ENCODE measurements at regions not wholly inside any gene's neighbourhood (a gene's known extent, or its start where the extent isn't known, plus 50 kb on each side); places are given as distances from the start of the nearest gene placed in this dataset.

DNA sequence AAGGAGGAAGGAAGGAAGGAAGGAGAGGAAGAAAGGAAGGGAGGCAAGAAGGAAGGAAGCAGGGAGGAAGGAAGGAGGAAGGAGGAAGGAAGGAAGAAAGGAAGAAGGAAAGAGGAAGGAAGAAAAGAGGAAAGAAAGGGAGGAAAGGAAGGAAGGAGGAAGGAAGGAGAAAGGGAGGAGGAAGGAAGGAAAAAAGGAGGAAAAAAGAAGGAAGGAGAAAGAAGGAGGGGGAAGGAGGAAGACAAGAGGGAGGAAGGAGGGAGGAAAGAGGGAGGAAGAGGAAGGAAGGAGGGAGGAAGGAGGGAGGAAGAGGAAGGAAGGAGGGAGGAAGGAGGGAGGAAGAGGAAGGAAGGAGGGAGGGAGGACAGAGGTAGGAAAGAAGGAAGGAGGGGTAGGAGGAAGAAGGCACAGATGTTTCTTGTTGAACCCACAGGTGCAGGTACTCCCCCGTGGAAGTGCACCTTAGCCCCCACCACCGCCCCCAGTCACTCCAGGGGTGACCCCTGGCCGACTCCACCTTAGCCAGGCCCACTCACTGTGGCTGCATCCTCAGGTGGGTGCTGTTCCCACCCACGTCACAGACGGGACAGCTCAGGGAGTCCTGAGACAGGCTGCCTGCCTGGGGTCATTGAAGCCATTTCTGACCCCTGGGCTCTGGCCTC lies 57.9 kb upstream of the TTC34 start:
- peaks cover 0 to 2% (median under 1%) of the 10 kb centered on the region in 4 donors for H3K27me3 ChIP-seq
- peak in 1 of 2 donors; percentile 15 for DNase-seq
- ATAC-seq (ENCODE audit: low FRiP score in 2 of 2), result no peak
- H3K4me1 ChIP-seq, result no peaks in the 10 kb centered on the region
- H3K9me3 ChIP-seq, result no peaks in the 10 kb centered on the region
- TF ChIP-seq POLR2AphosphoS5 (IDR thresholded peaks at IDR 0.05) (no peak), POLR2A (IDR thresholded peaks at IDR 0.05) (no peak), EP300 (IDR thresholded peaks at IDR 0.05) (no peak)
- TF ChIP-seq, protein P1, sequence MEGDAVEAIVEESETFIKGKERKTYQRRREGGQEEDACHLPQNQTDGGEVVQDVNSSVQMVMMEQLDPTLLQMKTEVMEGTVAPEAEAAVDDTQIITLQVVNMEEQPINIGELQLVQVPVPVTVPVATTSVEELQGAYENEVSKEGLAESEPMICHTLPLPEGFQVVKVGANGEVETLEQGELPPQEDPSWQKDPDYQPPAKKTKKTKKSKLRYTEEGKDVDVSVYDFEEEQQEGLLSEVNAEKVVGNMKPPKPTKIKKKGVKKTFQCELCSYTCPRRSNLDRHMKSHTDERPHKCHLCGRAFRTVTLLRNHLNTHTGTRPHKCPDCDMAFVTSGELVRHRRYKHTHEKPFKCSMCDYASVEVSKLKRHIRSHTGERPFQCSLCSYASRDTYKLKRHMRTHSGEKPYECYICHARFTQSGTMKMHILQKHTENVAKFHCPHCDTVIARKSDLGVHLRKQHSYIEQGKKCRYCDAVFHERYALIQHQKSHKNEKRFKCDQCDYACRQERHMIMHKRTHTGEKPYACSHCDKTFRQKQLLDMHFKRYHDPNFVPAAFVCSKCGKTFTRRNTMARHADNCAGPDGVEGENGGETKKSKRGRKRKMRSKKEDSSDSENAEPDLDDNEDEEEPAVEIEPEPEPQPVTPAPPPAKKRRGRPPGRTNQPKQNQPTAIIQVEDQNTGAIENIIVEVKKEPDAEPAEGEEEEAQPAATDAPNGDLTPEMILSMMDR (IDR thresholded peaks at IDR 0.05), result no peak
- H3K4me3 ChIP-seq, result no peak overlapping the region
- H3K36me3 ChIP-seq, result no peaks in the 10 kb centered on the region
- 96% methylated on average over 5 of the region's 5 CpGs for WGBS, 2 donors
- H3K27ac ChIP-seq, result no peak overlapping the region

DNA sequence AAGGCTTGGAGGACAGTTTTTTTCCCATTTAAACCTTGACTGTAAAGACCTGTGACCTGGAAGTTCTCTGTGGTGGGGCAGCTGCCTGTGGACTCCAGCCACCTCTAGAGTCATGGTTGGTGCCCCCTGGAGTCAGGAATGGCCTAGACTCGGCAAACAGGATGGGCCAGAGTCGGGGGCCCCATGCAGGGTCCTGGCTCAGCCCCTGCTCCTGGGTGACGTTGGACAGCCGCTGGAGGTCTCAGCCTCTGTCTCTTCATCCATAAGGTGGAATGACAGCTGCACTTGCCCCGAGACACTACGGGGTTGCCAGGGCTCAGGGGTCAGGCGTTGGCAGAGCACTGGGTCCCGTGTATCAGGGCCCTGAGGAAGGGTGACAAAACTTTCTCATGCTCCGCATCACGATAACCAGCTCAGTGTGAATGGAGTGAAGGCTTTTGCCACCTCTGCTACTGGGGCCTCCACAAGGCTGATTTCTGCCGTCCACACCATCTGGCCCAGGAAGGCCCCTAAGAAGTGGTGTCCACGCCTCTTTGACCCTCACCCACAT lies 58.5 kb upstream of the TTC34 start:
- Histone ChIP-seq H3K36me3 (no peaks in the 10 kb centered on the region), H3K9me3 (no peaks in the 10 kb centered on the region), H3K27me3 (peaks cover 0 to 7% (median under 1%) of the 10 kb centered on the region in 4 donors), H3K4me1 (no peaks in the 10 kb centered on the region), H3K4me3 (no peak overlapping the region), H3K27ac (no peak overlapping the region)
- ATAC-seq (ENCODE audit: low FRiP score in 2 of 2) (no peak), DNase-seq (peak in 1 of 2 donors; percentile 26)
- TF ChIP-seq POLR2AphosphoS5 (IDR thresholded peaks at IDR 0.05) (no peak), POLR2A (IDR thresholded peaks at IDR 0.05) (no peak), EP300 (IDR thresholded peaks at IDR 0.05) (no peak)
- TF ChIP-seq, protein P1 (IDR thresholded peaks at IDR 0.05), result no peak
- WGBS, 2 donors, result 73 to 81% methylated on average over 6 to 11 of the region's 12 CpGs

DNA sequence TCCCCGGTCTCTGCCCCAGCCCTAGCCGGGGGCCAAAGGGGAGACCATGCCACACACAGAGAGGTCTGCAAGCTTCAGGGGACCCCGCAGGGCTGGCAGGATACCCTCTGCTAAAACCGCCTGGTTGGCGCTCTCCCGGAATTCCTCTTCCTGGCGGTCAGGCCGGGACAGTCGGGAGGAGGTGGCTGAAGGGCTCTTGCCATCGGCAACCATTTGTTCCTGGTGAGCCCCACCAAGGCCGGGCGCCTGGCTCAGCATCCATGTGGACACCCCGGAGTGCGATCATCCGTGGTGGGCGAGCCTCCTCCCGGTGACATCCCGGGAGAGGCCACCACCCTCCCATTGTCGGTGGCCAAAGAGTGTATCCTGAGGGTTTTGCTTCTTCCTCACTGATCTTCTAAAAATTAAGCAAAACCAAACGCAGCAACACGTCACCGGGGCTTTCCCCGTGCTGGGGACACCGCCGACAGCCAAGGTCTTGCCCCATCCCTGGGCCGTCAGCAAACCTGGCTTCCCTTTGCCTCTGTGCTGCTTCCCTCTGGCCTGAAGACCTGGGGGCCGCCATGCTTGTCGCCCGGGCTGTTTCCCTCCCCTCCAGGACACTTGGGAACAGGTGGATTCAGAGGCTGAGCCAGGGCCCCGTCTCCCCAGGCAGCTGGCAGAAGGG lies 59.1 kb upstream of the TTC34 start:
- Histone ChIP-seq H3K36me3 (no peaks in the 10 kb centered on the region), H3K4me1 (no peaks in the 10 kb centered on the region), H3K4me3 (no peak overlapping the region), H3K27me3 (peaks cover 0 to 7% (median under 1%) of the 10 kb centered on the region in 4 donors), H3K27ac (no peak overlapping the region), H3K9me3 (no peaks in the 10 kb centered on the region)
- ATAC-seq (ENCODE audit: low FRiP score in 2 of 2) (no peak), DNase-seq (peak in 1 of 2 donors; percentile 55)
- no peak for TF ChIP-seq POLR2A (IDR thresholded peaks at IDR 0.05)
- no peak for TF ChIP-seq EP300 (IDR thresholded peaks at IDR 0.05)
- WGBS, 2 donors, result 94 to 96% methylated on average over 5 to 26 of the region's 30 CpGs

DNA sequence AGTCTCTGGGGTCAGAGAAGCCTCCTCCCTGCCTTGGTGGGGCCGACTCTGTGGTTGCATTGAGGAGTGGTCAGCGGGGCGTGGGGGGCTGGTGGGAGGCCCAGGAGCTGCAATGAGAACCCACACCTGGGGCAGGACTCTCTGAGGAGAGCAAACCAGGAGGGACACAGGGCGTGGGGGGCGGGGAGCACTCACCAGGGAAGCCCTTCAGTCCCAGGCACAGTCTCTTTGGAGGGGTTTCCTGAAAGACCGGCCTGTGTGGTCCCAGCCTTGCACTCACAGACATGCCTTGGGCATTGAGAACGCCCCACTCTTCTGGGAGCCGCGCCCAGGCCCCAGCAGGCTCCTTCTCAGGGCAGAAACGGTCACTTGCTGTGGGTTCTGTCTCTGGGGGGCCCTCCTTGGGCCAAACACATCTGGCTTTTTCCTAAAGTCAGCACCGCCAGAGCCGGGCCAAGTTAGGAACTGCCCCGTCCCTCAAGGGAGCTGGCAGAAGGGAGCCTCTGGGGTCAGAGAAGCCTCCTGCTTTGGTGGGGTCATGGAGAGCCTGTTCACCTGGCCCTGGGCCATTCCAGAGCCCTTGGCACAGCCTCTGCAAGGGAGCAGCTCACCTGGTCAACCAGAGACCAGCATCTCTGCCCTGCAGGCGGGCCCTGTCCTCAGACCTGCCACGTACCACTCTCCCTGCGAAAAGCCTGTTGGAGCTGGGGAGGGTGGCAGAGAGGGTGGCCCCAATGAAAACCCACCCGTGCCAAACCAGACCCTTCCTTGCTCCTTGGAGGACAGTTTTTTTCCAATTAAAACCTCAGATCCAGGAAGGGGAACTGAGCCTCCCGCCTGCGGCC lies 59.9 kb upstream of the TTC34 start:
- ATAC-seq (ENCODE audit: low FRiP score in 2 of 2) (no peak), DNase-seq (peak in 1 of 2 donors; percentile 44)
- no peaks in the 10 kb centered on the region for H3K9me3 ChIP-seq

More for the DNA sequence above, 59.9 kb upstream of the TTC34 start:
- Histone ChIP-seq H3K36me3 (no peaks in the 10 kb centered on the region), H3K4me3 (no peak overlapping the region), H3K4me1 (peaks cover 0 to 2% (median 0%) of the 10 kb centered on the region in 4 donors), H3K27me3 (peaks cover 0 to 7% (median under 1%) of the 10 kb centered on the region in 4 donors), H3K27ac (no peak overlapping the region)
- 60 to 76% methylated on average over 6 to 19 of the region's 19 CpGs for WGBS, 2 donors
- no peak for TF ChIP-seq EP300 (IDR thresholded peaks at IDR 0.05)
- TF ChIP-seq POLR2AphosphoS5 (IDR thresholded peaks at IDR 0.05), result no peak
- TF ChIP-seq POLR2A (IDR thresholded peaks at IDR 0.05), result no peak
- TF ChIP-seq, protein P1 (IDR thresholded peaks at IDR 0.05), result no peak

Data from upper lobe of left lung (tissue), 6 donors.